ENCODE measurements at regions not wholly inside any gene's neighbourhood (a gene's known extent, or its start where the extent isn't known, plus 50 kb on each side); places are given as distances from the start of the nearest gene placed in this dataset.

DNA sequence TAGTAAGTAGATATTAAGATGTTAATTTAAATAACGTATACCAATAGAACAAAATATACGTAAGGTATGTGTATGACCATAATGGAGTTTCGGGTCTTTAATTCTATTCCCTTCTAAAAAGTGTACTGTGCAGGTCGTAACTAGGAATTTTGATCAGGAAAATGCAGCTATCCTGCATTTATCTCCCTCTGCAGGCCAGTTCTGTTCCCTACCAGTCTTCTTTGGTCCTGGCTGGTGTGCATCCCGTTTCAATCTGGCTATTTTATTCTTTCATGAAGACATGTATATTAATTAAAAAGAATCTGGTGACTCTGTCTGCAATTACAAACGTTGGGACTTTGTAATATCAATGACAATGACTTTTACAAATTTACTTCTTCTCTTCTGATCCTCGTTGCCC is 534.1 kb upstream of the AADAT start:
- H3K4me3 ChIP-seq (ENCODE audit: severe bottlenecking): no peak overlapping the region
- TF ChIP-seq, protein P1, sequence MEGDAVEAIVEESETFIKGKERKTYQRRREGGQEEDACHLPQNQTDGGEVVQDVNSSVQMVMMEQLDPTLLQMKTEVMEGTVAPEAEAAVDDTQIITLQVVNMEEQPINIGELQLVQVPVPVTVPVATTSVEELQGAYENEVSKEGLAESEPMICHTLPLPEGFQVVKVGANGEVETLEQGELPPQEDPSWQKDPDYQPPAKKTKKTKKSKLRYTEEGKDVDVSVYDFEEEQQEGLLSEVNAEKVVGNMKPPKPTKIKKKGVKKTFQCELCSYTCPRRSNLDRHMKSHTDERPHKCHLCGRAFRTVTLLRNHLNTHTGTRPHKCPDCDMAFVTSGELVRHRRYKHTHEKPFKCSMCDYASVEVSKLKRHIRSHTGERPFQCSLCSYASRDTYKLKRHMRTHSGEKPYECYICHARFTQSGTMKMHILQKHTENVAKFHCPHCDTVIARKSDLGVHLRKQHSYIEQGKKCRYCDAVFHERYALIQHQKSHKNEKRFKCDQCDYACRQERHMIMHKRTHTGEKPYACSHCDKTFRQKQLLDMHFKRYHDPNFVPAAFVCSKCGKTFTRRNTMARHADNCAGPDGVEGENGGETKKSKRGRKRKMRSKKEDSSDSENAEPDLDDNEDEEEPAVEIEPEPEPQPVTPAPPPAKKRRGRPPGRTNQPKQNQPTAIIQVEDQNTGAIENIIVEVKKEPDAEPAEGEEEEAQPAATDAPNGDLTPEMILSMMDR (IDR thresholded peaks at IDR 0.05; ENCODE audit: poor library complexity, severe bottlenecking): peak; percentile 9
- no peaks in the 10 kb centered on the region for H3K36me3 ChIP-seq (ENCODE audit: low read depth)
- H3K27ac ChIP-seq (ENCODE audit: poor library complexity, severe bottlenecking): no peak overlapping the region
- H3K4me1 ChIP-seq (ENCODE audit: insufficient read depth, poor library complexity, severe bottlenecking): no peaks in the 10 kb centered on the region
- no peaks in the 10 kb centered on the region for H3K27me3 ChIP-seq (ENCODE audit: insufficient read depth, poor library complexity, severe bottlenecking)
- H3K9me3 ChIP-seq (ENCODE audit: severe bottlenecking): no peaks in the 10 kb centered on the region
- no peak for DNase-seq (ENCODE audit: low spot score)
- ATAC-seq (ENCODE audit: low read depth): no peak

DNA sequence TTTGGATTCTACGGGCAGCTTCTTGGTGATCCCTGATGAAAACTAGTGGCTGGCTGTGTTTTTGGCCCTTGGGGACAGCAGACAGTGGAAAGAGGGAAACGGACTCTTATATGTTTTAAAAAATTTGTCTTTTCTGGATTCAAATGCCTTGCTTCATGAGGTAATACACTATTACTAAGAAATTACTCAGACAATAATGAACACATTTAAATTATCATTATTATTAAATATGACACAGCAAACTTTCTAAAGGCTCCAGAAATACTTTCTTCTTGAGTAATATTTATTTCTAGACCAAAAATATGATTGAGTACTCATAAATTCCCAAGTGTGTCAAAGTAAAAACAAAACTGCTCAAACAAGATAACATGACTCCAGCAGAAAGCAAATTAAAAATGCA is 520.7 kb upstream of the AADAT start:
- no peak for ATAC-seq (ENCODE audit: low read depth)

DNA sequence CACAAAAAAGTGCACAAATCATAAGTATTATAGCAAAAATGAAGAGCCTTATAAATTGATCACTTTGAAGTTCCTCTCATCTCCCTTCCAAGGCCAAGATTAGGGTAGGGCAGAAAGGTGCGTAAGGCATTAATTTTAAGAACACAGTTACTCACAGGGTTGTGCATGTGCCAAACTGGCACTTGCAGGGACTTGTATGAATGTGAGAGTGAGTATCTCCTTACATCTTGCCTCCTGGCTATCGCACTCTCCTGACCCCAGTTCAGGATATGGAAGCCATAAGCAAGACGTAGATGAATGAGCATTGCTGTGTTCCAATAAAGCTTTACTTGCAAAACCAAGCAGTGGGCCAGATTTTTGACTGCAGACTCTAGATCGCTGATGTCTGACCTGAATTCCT is 510.1 kb upstream of the AADAT start:
- H3K4me3 ChIP-seq (ENCODE audit: severe bottlenecking): no peak overlapping the region
- no peaks in the 10 kb centered on the region for H3K4me1 ChIP-seq (ENCODE audit: insufficient read depth, poor library complexity, severe bottlenecking)
- no peak overlapping the region for H3K27ac ChIP-seq (ENCODE audit: poor library complexity, severe bottlenecking)
- ATAC-seq (ENCODE audit: low read depth): peak; percentile 88
- TF ChIP-seq, protein P1 (IDR thresholded peaks at IDR 0.05; ENCODE audit: poor library complexity, severe bottlenecking): no peak
- no peaks in the 10 kb centered on the region for H3K9me3 ChIP-seq (ENCODE audit: severe bottlenecking)
- DNase-seq (ENCODE audit: low spot score): no peak
- no peaks in the 10 kb centered on the region for H3K27me3 ChIP-seq (ENCODE audit: insufficient read depth, poor library complexity, severe bottlenecking)
- H3K36me3 ChIP-seq (ENCODE audit: low read depth): no peaks in the 10 kb centered on the region

More for the DNA sequence above, 520.7 kb upstream of the AADAT start:
- TF ChIP-seq, protein P1 (IDR thresholded peaks at IDR 0.05; ENCODE audit: poor library complexity, severe bottlenecking): no peak
- Histone ChIP-seq H3K4me3 (ENCODE audit: severe bottlenecking) (no peak overlapping the region), H3K4me1 (ENCODE audit: insufficient read depth, poor library complexity, severe bottlenecking) (no peaks in the 10 kb centered on the region), H3K9me3 (ENCODE audit: severe bottlenecking) (no peaks in the 10 kb centered on the region), H3K27me3 (ENCODE audit: insufficient read depth, poor library complexity, severe bottlenecking) (no peaks in the 10 kb centered on the region), H3K36me3 (ENCODE audit: low read depth) (no peaks in the 10 kb centered on the region), H3K27ac (ENCODE audit: poor library complexity, severe bottlenecking) (no peak overlapping the region)
- DNase-seq (ENCODE audit: low spot score): no peak

DNA sequence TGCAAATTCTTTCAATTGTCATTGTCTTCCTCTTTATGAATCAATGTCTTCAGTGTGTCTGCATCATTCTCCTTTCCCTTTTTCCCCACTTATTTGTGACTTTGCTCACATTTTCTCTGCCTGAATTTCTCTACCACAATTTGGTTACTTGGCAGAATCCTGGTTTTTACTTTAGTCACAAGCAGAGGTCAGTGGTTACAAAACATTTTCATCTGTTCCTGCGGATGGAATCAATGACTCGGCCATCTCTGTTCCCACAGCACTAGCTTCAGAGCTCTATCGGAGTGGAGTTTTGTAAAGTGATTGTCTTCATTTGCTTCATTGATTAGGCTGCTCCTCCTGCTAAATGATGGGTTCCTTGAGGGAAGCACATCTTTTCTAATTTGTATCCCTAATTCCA is 501.3 kb upstream of the AADAT start:
- H3K4me1 ChIP-seq (ENCODE audit: insufficient read depth, poor library complexity, severe bottlenecking): no peaks in the 10 kb centered on the region
- no peaks in the 10 kb centered on the region for H3K36me3 ChIP-seq (ENCODE audit: low read depth)
- H3K4me3 ChIP-seq (ENCODE audit: severe bottlenecking): no peak overlapping the region
- H3K27me3 ChIP-seq (ENCODE audit: insufficient read depth, poor library complexity, severe bottlenecking): no peaks in the 10 kb centered on the region
- TF ChIP-seq, protein P1 (IDR thresholded peaks at IDR 0.05; ENCODE audit: poor library complexity, severe bottlenecking): no peak
- no peak for ATAC-seq (ENCODE audit: low read depth)
- DNase-seq (ENCODE audit: low spot score): no peak
- H3K9me3 ChIP-seq (ENCODE audit: severe bottlenecking): no peaks in the 10 kb centered on the region
- no peak overlapping the region for H3K27ac ChIP-seq (ENCODE audit: poor library complexity, severe bottlenecking)

DNA sequence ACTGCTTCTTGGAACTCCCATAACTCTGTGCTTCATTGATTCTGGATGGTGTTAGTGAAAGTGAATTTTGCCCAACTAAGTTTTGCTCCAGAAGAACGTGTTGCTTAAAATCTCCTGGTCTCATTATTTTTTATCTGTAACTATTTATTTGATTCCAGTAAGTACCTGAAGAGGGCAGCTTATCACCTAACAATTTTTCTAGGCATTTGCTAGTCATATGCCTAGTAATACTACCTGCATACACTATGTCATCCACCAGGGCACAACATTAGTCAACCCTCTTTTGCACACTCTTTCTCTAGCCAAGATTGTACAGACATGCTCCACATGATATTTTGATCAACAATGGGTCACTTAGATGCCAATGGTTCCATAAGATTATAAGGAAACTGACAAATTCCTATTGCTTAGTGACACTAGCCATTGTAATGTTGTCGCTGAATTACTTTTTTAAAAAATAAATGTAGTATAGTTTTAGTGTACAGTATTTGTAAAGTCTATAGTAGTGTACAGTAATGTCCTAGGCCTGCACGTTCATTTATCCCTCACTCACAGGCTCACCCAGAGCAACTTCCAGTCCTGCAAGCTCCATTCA is 499.9 kb upstream of the AADAT start:
- TF ChIP-seq, protein P1 (IDR thresholded peaks at IDR 0.05; ENCODE audit: poor library complexity, severe bottlenecking): peak; percentile 77
- peak; percentile 97 for ATAC-seq (ENCODE audit: low read depth)
- no peak for DNase-seq (ENCODE audit: low spot score)
- Histone ChIP-seq H3K4me1 (ENCODE audit: insufficient read depth, poor library complexity, severe bottlenecking) (no peaks in the 10 kb centered on the region), H3K27me3 (ENCODE audit: insufficient read depth, poor library complexity, severe bottlenecking) (no peaks in the 10 kb centered on the region), H3K4me3 (ENCODE audit: severe bottlenecking) (no peak overlapping the region), H3K27ac (ENCODE audit: poor library complexity, severe bottlenecking) (no peak overlapping the region), H3K9me3 (ENCODE audit: severe bottlenecking) (no peaks in the 10 kb centered on the region), H3K36me3 (ENCODE audit: low read depth) (no peaks in the 10 kb centered on the region)
